ENCODE measurements at regions not wholly inside any gene's neighbourhood (a gene's known extent, or its start where the extent isn't known, plus 50 kb on each side); places are given as distances from the start of the nearest gene placed in this dataset.
A peak's percentile ranks its signal among the peaks of the same experiment; 100 is the strongest.

GRCh38 chr3:14283813-14284438 lies 105.3 kb downstream of the LSM3 start:
- no peak for TF ChIP-seq CTCF (IDR thresholded peaks at IDR 0.05; ENCODE audit: insufficient read depth, low read depth, low read length)
- no peak overlapping the region for H3K4me3 ChIP-seq (ENCODE audit: low read depth, low read length)
- DNase-seq (ENCODE audit: low read depth): peak; percentile 68

- no peak for TF ChIP-seq CTCF (IDR thresholded peaks at IDR 0.05; ENCODE audit: insufficient read depth, low read depth, low read length)
- no peak for DNase-seq (ENCODE audit: low read depth)
- H3K4me3 ChIP-seq (ENCODE audit: low read depth, low read length): no peak overlapping the region
Observed at GRCh38 chr3:14284694-14285547, 106.3 kb downstream of the LSM3 start.

- no peak for DNase-seq (ENCODE audit: low read depth)
- no peak overlapping the region for H3K4me3 ChIP-seq (ENCODE audit: low read depth, low read length)
- no peak for TF ChIP-seq CTCF (IDR thresholded peaks at IDR 0.05; ENCODE audit: insufficient read depth, low read depth, low read length)
Observed at GRCh38 chr3:14285548-14285925, 106.9 kb downstream of the LSM3 start.

- no peak for DNase-seq (ENCODE audit: low read depth)
- TF ChIP-seq CTCF (IDR thresholded peaks at IDR 0.05; ENCODE audit: insufficient read depth, low read depth, low read length): no peak
- H3K4me3 ChIP-seq (ENCODE audit: low read depth, low read length): no peak overlapping the region
Observed at GRCh38 chr3:14286887-14287500, 108.4 kb downstream of the LSM3 start.

- TF ChIP-seq CTCF (IDR thresholded peaks at IDR 0.05; ENCODE audit: insufficient read depth, low read depth, low read length): no peak
- H3K4me3 ChIP-seq (ENCODE audit: low read depth, low read length): no peak overlapping the region
- DNase-seq (ENCODE audit: low read depth): no peak
Observed at GRCh38 chr3:14288177-14288788, 109.7 kb downstream of the LSM3 start.

GRCh38 chr3:14288833-14289451 lies 110.3 kb downstream of the LSM3 start:
- no peak for TF ChIP-seq CTCF (IDR thresholded peaks at IDR 0.05; ENCODE audit: insufficient read depth, low read depth, low read length)
- DNase-seq (ENCODE audit: low read depth): no peak
- no peak overlapping the region for H3K4me3 ChIP-seq (ENCODE audit: low read depth, low read length)

Data from fibroblast of villous mesenchyme (primary cell).